ENCODE measurements at regions not wholly inside any gene's neighbourhood (a gene's known extent, or its start where the extent isn't known, plus 50 kb on each side); places are given as distances from the start of the nearest gene placed in this dataset.

DNA sequence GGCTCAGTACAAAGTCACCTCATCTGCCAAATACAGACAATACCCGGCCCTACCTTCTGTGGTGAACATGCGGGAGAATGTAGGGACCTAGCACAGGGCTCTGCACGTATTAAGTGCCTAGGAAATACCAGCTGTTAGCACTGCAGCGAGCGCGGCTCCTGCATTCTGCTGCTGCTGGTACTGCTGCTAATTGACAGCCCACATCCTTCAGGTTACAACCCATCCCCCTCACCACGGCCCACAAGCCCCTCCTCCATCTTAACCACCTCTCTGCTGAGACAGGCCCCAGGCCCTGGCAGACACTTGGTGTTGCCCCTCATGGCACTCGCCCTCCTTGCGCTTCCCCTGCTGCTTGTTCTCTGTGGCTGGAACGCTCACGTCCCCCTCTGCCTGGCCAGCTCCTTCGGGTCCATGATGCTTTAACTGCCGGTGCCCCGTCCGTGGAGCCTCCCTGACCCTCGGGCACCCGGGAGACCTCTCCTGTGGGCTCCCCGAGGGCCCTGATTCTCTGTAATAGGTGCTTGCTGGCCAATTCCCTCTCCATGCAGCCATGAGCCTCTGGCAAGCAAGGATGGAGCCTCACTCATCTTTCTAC, 53.3 kb upstream of the LOXL4 start:
- FAIRE-seq (no peak), DNase-seq (ENCODE audit: low read depth, low spot score) (no peak)
- ChIA-PET POLR2A (no interaction called here), CTCF (interaction anchor here (1.0 kb wide), 1 partner anchor 11 kb away, joined by 3 read pairs; no protein-coding TSS in a partner anchor)
- Histone ChIP-seq H3K9me3 (replicated peaks; ENCODE audit: control insufficient read depth, insufficient read depth, low read length) (no peaks in the 10 kb centered on the region), H3K36me3 (ENCODE audit: control insufficient read depth in 2 of 2, extremely low read depth in 1 of 2, insufficient read depth in 2 of 2, low read length in 2 of 2) (no peaks in the 10 kb centered on the region), H3K4me3 (replicated peaks in 1 of 3; ENCODE audit: insufficient read depth in 1 of 3, low read depth in 1 of 3, low read length in 3 of 3) (no peak overlapping the region), H3K4me2 (ENCODE audit: insufficient read depth, low read length) (no peak overlapping the region), H3K4me1 (ENCODE audit: control insufficient read depth, extremely low read depth, insufficient read depth, low read length) (peaks cover 20% of the 10 kb centered on the region), H3K9ac (replicated peaks; ENCODE audit: extremely low read depth, insufficient read depth, low read length) (no peak overlapping the region), H3K79me2 (ENCODE audit: control insufficient read depth, insufficient read depth, low read length) (no peaks in the 10 kb centered on the region), H4K20me1 (replicated peaks; ENCODE audit: control insufficient read depth, extremely low read depth, insufficient read depth, low read length) (no peaks in the 10 kb centered on the region), H3K9me1 (replicated peaks; ENCODE audit: control insufficient read depth, extremely low read depth, insufficient read depth, low read length) (no peaks in the 10 kb centered on the region), H3K27ac (ENCODE audit: insufficient read depth, low read depth, low read length) (no peak overlapping the region), H3K27me3 (ENCODE audit: control insufficient read depth in 2 of 2, insufficient read depth in 2 of 2, low read length in 2 of 2) (peaks cover 2 to 3% of the 10 kb centered on the region in 2 experiments), H2AFZ (ENCODE audit: low read depth, low read length) (no peak overlapping the region)
- TF ChIP-seq MYC (IDR thresholded peaks at IDR 0.05; ENCODE audit: low read depth, low read length) (no peak), POLR2A (IDR thresholded peaks at IDR 0.05; ENCODE audit: low read depth, low read length) (no peak), POLR2AphosphoS5 (IDR thresholded peaks at IDR 0.05; ENCODE audit: insufficient read depth, low read depth, low read length) (no peak), MAX (IDR thresholded peaks at IDR 0.05; ENCODE audit: insufficient read depth, insufficient read length) (no peak), GATA2 (IDR thresholded peaks at IDR 0.05; ENCODE audit: insufficient read depth, insufficient read length, low read depth, low read length) (no peak), EZH2 (IDR thresholded peaks at IDR 0.05; ENCODE audit: borderline replicate concordance, low read depth, low read length, severe bottlenecking) (no peak), FOS (IDR thresholded peaks at IDR 0.05; ENCODE audit: borderline replicate concordance, insufficient read depth, low read length) (no peak), JUN (IDR thresholded peaks at IDR 0.05; ENCODE audit: borderline replicate concordance, insufficient read depth, insufficient read length, low read depth) (no peak)
- TF ChIP-seq, protein P1, sequence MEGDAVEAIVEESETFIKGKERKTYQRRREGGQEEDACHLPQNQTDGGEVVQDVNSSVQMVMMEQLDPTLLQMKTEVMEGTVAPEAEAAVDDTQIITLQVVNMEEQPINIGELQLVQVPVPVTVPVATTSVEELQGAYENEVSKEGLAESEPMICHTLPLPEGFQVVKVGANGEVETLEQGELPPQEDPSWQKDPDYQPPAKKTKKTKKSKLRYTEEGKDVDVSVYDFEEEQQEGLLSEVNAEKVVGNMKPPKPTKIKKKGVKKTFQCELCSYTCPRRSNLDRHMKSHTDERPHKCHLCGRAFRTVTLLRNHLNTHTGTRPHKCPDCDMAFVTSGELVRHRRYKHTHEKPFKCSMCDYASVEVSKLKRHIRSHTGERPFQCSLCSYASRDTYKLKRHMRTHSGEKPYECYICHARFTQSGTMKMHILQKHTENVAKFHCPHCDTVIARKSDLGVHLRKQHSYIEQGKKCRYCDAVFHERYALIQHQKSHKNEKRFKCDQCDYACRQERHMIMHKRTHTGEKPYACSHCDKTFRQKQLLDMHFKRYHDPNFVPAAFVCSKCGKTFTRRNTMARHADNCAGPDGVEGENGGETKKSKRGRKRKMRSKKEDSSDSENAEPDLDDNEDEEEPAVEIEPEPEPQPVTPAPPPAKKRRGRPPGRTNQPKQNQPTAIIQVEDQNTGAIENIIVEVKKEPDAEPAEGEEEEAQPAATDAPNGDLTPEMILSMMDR (IDR thresholded peaks at IDR 0.05; ENCODE audit: extremely low read depth in 1 of 2, insufficient read depth in 1 of 2, low read depth in 1 of 2, low read length in 2 of 2), result no peak
- dilution Hi-C loops (cut with MboI; ENCODE audit: extremely low pct_ligation_motif_present, low sequenced_read_pairs), result no loop called here
- intact Hi-C loops (cut with micrococcal nuclease), result no loop called here
- no TSS peak for BruUV-seq (replicated peaks)

Data from endothelial cell of umbilical vein (primary cell).